ENCODE measurements at regions not wholly inside any gene's neighbourhood (a gene's known extent, or its start where the extent isn't known, plus 50 kb on each side); places are given as distances from the start of the nearest gene placed in this dataset.

GRCh38 chr20:63086421-63087235 is 79.9 kb upstream of the BHLHE23 start:
- DNase-seq (ENCODE audit: low read depth): no peak
- no peak overlapping the region for H3K4me3 ChIP-seq (ENCODE audit: low read length)
- TF ChIP-seq, protein P1, sequence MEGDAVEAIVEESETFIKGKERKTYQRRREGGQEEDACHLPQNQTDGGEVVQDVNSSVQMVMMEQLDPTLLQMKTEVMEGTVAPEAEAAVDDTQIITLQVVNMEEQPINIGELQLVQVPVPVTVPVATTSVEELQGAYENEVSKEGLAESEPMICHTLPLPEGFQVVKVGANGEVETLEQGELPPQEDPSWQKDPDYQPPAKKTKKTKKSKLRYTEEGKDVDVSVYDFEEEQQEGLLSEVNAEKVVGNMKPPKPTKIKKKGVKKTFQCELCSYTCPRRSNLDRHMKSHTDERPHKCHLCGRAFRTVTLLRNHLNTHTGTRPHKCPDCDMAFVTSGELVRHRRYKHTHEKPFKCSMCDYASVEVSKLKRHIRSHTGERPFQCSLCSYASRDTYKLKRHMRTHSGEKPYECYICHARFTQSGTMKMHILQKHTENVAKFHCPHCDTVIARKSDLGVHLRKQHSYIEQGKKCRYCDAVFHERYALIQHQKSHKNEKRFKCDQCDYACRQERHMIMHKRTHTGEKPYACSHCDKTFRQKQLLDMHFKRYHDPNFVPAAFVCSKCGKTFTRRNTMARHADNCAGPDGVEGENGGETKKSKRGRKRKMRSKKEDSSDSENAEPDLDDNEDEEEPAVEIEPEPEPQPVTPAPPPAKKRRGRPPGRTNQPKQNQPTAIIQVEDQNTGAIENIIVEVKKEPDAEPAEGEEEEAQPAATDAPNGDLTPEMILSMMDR (conservative IDR thresholded peaks at IDR 0.05; ENCODE audit: low read length): no peak

- no peak for DNase-seq (ENCODE audit: low read depth)
- TF ChIP-seq, protein P1 (conservative IDR thresholded peaks at IDR 0.05; ENCODE audit: low read length): no peak
- H3K4me3 ChIP-seq (ENCODE audit: low read length): no peak overlapping the region
Measured at GRCh38 chr20:63085151-63085861, 78.5 kb upstream of the BHLHE23 start.

- TF ChIP-seq, protein P1 (conservative IDR thresholded peaks at IDR 0.05; ENCODE audit: low read length): no peak
- H3K4me3 ChIP-seq (ENCODE audit: low read length): no peak overlapping the region
- DNase-seq (ENCODE audit: low read depth): no peak
Measured at GRCh38 chr20:63084563-63084927, 77.8 kb upstream of the BHLHE23 start.

DNA sequence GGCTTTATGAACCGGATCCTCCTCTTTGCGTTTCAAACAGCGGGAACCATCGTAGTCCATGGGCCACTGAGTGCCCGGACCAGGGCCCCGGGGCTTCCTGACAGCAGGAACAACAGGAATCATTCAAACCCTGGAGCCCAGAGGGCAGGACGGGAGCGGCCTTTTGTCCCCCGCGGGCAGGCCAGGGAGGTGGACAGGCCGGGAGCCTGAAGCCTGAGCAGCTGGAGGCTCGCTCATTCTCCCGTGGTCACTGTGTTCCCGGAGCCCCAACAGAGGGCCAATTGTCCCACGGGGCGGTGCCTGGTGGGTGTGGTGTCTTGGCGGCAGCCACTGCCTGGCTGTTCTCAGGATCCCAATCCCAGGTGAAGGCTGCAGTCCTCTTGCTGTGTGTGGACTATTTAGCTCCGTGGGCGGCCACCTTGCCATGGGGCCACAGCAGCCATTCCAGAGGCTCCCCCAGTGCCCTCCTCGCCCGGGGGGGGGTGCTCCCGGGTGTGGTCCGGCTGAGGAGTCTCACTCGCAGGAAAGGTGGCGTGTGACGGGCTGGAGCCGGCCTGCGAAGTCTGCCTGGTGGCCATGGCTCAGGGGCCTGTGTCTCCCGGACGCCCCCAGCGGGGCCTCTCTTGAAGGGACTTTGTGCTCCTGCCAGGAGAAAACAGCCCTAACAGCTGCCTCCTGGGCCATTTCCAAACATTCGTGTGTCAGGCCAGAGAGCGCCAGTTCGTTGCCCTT is 77.2 kb upstream of the BHLHE23 start:
- no peak overlapping the region for H3K4me3 ChIP-seq (ENCODE audit: low read length)
- no peak for DNase-seq (ENCODE audit: low read depth)
- TF ChIP-seq, protein P1 (conservative IDR thresholded peaks at IDR 0.05; ENCODE audit: low read length): no peak

DNA sequence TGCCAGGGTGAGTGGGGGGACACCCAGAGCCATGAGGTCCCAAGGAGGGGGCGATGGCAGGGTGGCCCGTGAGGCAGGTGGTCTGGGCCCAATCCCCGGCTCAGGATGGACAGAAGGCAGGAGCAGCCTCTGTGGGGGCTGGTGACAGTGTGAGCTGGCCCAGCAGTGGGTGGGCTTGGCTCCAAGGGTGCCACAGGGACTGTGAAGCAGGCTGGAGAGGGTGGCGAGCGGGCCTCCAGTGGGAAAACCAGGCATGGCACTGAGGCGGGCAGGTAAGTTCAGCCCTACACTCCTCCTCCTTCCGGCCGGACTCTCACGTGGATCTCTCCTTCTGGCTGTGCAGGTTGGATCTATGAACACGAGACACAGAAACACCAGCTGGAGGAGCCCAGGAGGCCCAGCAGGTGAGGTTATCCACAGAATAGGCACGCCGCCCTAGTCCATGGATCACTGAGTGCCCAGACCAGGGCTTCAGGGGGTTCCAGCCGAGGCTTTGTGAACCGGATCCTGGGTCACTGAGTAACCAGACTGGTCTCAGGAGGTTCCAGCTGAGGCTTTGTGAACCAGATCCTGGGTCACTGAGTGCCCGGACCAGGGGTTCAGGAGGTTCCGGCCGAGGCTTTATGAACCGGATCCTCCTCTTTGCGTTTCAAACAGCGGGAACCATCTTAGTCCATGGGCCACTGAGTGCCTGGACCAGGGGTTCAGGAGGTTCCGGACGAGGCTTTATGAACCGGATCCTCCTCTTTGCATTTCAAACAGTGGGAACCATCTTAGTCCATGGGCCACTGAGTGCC is 76.4 kb upstream of the BHLHE23 start:
- DNase-seq (ENCODE audit: low read depth): no peak
- TF ChIP-seq, protein P1 (conservative IDR thresholded peaks at IDR 0.05; ENCODE audit: low read length): no peak

GRCh38 chr20:63082308-63082938 is 75.7 kb upstream of the BHLHE23 start:
- TF ChIP-seq, protein P1 (conservative IDR thresholded peaks at IDR 0.05; ENCODE audit: low read length): no peak
- H3K4me3 ChIP-seq (ENCODE audit: low read length): no peak overlapping the region
- peak; percentile 13 for DNase-seq (ENCODE audit: low read depth)

More for the DNA sequence above, 76.4 kb upstream of the BHLHE23 start:
- no peak overlapping the region for H3K4me3 ChIP-seq (ENCODE audit: low read length)

Measured in AG10803 (cell line).